ENCODE measurements at regions not wholly inside any gene's neighbourhood (a gene's known extent, or its start where the extent isn't known, plus 50 kb on each side); places are given as distances from the start of the nearest gene placed in this dataset.
"Not testable (repeated sequence)": the region's sequence is repeated elsewhere in the genome, so short reads cannot be mapped to it uniquely, and the experiment has no call there.

- Histone ChIP-seq H3K4me1 (ENCODE audit: control insufficient read depth, insufficient read depth, low read length) (no peaks in the 10 kb centered on the region), H3K36me3 (ENCODE audit: control insufficient read depth, insufficient read depth, low read length) (no peaks in the 10 kb centered on the region), H3K27me3 (ENCODE audit: control insufficient read depth, insufficient read depth, low read length) (no peaks in the 10 kb centered on the region), H3K4me3 (ENCODE audit: low read length) (no peak overlapping the region), H3K9ac (ENCODE audit: low read length) (no peak overlapping the region), H3K9me3 (ENCODE audit: control insufficient read depth, low read length) (no peaks in the 10 kb centered on the region)
Observed at GRCh38 chr2:65997961-65998360, 437.0 kb upstream of the MEIS1 start.

- no peaks in the 10 kb centered on the region for H3K4me1 ChIP-seq (ENCODE audit: control insufficient read depth, insufficient read depth, low read length)
- no peaks in the 10 kb centered on the region for H3K9me3 ChIP-seq (ENCODE audit: control insufficient read depth, low read length)
- no peaks in the 10 kb centered on the region for H3K27me3 ChIP-seq (ENCODE audit: control insufficient read depth, insufficient read depth, low read length)
- no peaks in the 10 kb centered on the region for H3K36me3 ChIP-seq (ENCODE audit: control insufficient read depth, insufficient read depth, low read length)
- no peak overlapping the region for H3K4me3 ChIP-seq (ENCODE audit: low read length)
- no peak overlapping the region for H3K9ac ChIP-seq (ENCODE audit: low read length)
Observed at GRCh38 chr2:65992198-65992554, 442.7 kb upstream of the MEIS1 start.

- no peaks in the 10 kb centered on the region for H3K4me1 ChIP-seq (ENCODE audit: control insufficient read depth, insufficient read depth, low read length)
Observed at GRCh38 chr2:65991381-65992197, 443.3 kb upstream of the MEIS1 start.

GRCh38 chr2:65985986-65986385 lies 448.9 kb upstream of the MEIS1 start:
- peaks cover 7% of the 10 kb centered on the region for H3K4me1 ChIP-seq (ENCODE audit: control insufficient read depth, insufficient read depth, low read length)
- H3K9me3 ChIP-seq (ENCODE audit: control insufficient read depth, low read length): no peaks in the 10 kb centered on the region
- H3K9ac ChIP-seq (ENCODE audit: low read length): no peak overlapping the region
- H3K36me3 ChIP-seq (ENCODE audit: control insufficient read depth, insufficient read depth, low read length): no peaks in the 10 kb centered on the region
- H3K27me3 ChIP-seq (ENCODE audit: control insufficient read depth, insufficient read depth, low read length): no peaks in the 10 kb centered on the region
- no peak overlapping the region for H3K4me3 ChIP-seq (ENCODE audit: low read length)

More at GRCh38 chr2:65991381-65992197, 443.3 kb upstream of the MEIS1 start:
- Histone ChIP-seq H3K36me3 (ENCODE audit: control insufficient read depth, insufficient read depth, low read length) (no peaks in the 10 kb centered on the region), H3K27me3 (ENCODE audit: control insufficient read depth, insufficient read depth, low read length) (no peaks in the 10 kb centered on the region), H3K9ac (ENCODE audit: low read length) (no peak overlapping the region), H3K4me3 (ENCODE audit: low read length) (no peak overlapping the region), H3K9me3 (ENCODE audit: control insufficient read depth, low read length) (no peaks in the 10 kb centered on the region)

- H3K9ac ChIP-seq (ENCODE audit: low read length): no peak overlapping the region
- H3K9me3 ChIP-seq (ENCODE audit: control insufficient read depth, low read length): no peaks in the 10 kb centered on the region
- H3K36me3 ChIP-seq (ENCODE audit: control insufficient read depth, insufficient read depth, low read length): no peaks in the 10 kb centered on the region
- no peaks in the 10 kb centered on the region for H3K27me3 ChIP-seq (ENCODE audit: control insufficient read depth, insufficient read depth, low read length)
- no peak overlapping the region for H3K4me3 ChIP-seq (ENCODE audit: low read length)
- peaks cover 11% of the 10 kb centered on the region for H3K4me1 ChIP-seq (ENCODE audit: control insufficient read depth, insufficient read depth, low read length)
Observed at GRCh38 chr2:65980531-65980930, 454.4 kb upstream of the MEIS1 start.

GRCh38 chr2:65979446-65979845 lies 455.5 kb upstream of the MEIS1 start:
- H3K36me3 ChIP-seq (ENCODE audit: control insufficient read depth, insufficient read depth, low read length): no peaks in the 10 kb centered on the region
- H3K9me3 ChIP-seq (ENCODE audit: control insufficient read depth, low read length): no peaks in the 10 kb centered on the region
- H3K9ac ChIP-seq (ENCODE audit: low read length): no peak overlapping the region
- peaks cover 6% of the 10 kb centered on the region for H3K4me1 ChIP-seq (ENCODE audit: control insufficient read depth, insufficient read depth, low read length)
- H3K27me3 ChIP-seq (ENCODE audit: control insufficient read depth, insufficient read depth, low read length): no peaks in the 10 kb centered on the region
- H3K4me3 ChIP-seq (ENCODE audit: low read length): no peak overlapping the region

- H3K9me3 ChIP-seq (ENCODE audit: control insufficient read depth, low read length): no peaks in the 10 kb centered on the region
- H3K36me3 ChIP-seq (ENCODE audit: control insufficient read depth, insufficient read depth, low read length): no peaks in the 10 kb centered on the region
- peaks cover 9% of the 10 kb centered on the region for H3K4me1 ChIP-seq (ENCODE audit: control insufficient read depth, insufficient read depth, low read length)
- no peak overlapping the region for H3K9ac ChIP-seq (ENCODE audit: low read length)
- H3K4me3 ChIP-seq (ENCODE audit: low read length): no peak overlapping the region
- H3K27me3 ChIP-seq (ENCODE audit: control insufficient read depth, insufficient read depth, low read length): no peaks in the 10 kb centered on the region
Observed at GRCh38 chr2:65974067-65974723, 460.7 kb upstream of the MEIS1 start.

GRCh38 chr2:65969161-65969560 lies 465.8 kb upstream of the MEIS1 start:
- no peaks in the 10 kb centered on the region for H3K9me3 ChIP-seq (ENCODE audit: control insufficient read depth, low read length)

GRCh38 chr2:65963303-65963702 lies 471.6 kb upstream of the MEIS1 start:
- H3K9me3 ChIP-seq (ENCODE audit: control insufficient read depth, low read length): not testable (repeated sequence)

More at GRCh38 chr2:65969161-65969560, 465.8 kb upstream of the MEIS1 start:
- H3K27me3 ChIP-seq (ENCODE audit: control insufficient read depth, insufficient read depth, low read length): no peaks in the 10 kb centered on the region
- no peak overlapping the region for H3K9ac ChIP-seq (ENCODE audit: low read length)
- no peak overlapping the region for H3K4me3 ChIP-seq (ENCODE audit: low read length)
- H3K36me3 ChIP-seq (ENCODE audit: control insufficient read depth, insufficient read depth, low read length): no peaks in the 10 kb centered on the region
- peaks cover 9% of the 10 kb centered on the region for H3K4me1 ChIP-seq (ENCODE audit: control insufficient read depth, insufficient read depth, low read length)

GRCh38 chr2:65960953-65961352 lies 474.0 kb upstream of the MEIS1 start:
- no peaks in the 10 kb centered on the region for H3K36me3 ChIP-seq (ENCODE audit: control insufficient read depth, insufficient read depth, low read length)
- H3K27me3 ChIP-seq (ENCODE audit: control insufficient read depth, insufficient read depth, low read length): no peaks in the 10 kb centered on the region
- H3K9me3 ChIP-seq (ENCODE audit: control insufficient read depth, low read length): no peaks in the 10 kb centered on the region
- no peak overlapping the region for H3K4me3 ChIP-seq (ENCODE audit: low read length)
- H3K4me1 ChIP-seq (ENCODE audit: control insufficient read depth, insufficient read depth, low read length): no peaks in the 10 kb centered on the region
- no peak overlapping the region for H3K9ac ChIP-seq (ENCODE audit: low read length)

More at GRCh38 chr2:65963303-65963702, 471.6 kb upstream of the MEIS1 start:
- H3K4me3 ChIP-seq (ENCODE audit: low read length); H3K36me3 ChIP-seq (ENCODE audit: control insufficient read depth, insufficient read depth, low read length); H3K4me1 ChIP-seq (ENCODE audit: control insufficient read depth, insufficient read depth, low read length); H3K9ac ChIP-seq (ENCODE audit: low read length); H3K27me3 ChIP-seq (ENCODE audit: control insufficient read depth, insufficient read depth, low read length): not testable (repeated sequence)

GRCh38 chr2:65957886-65958285 lies 477.0 kb upstream of the MEIS1 start:
- Histone ChIP-seq H3K27me3 (ENCODE audit: control insufficient read depth, insufficient read depth, low read length) (no peaks in the 10 kb centered on the region), H3K36me3 (ENCODE audit: control insufficient read depth, insufficient read depth, low read length) (no peaks in the 10 kb centered on the region), H3K4me3 (ENCODE audit: low read length) (no peak overlapping the region), H3K4me1 (ENCODE audit: control insufficient read depth, insufficient read depth, low read length) (no peaks in the 10 kb centered on the region), H3K9me3 (ENCODE audit: control insufficient read depth, low read length) (no peaks in the 10 kb centered on the region), H3K9ac (ENCODE audit: low read length) (no peak overlapping the region)

GRCh38 chr2:65957454-65957853 lies 477.5 kb upstream of the MEIS1 start:
- H3K4me3 ChIP-seq (ENCODE audit: low read length): no peak overlapping the region
- H3K9ac ChIP-seq (ENCODE audit: low read length): no peak overlapping the region
- H3K27me3 ChIP-seq (ENCODE audit: control insufficient read depth, insufficient read depth, low read length): no peaks in the 10 kb centered on the region
- no peaks in the 10 kb centered on the region for H3K9me3 ChIP-seq (ENCODE audit: control insufficient read depth, low read length)
- H3K4me1 ChIP-seq (ENCODE audit: control insufficient read depth, insufficient read depth, low read length): no peaks in the 10 kb centered on the region
- no peaks in the 10 kb centered on the region for H3K36me3 ChIP-seq (ENCODE audit: control insufficient read depth, insufficient read depth, low read length)
